ENCODE measurements at regions not wholly inside any gene's neighbourhood (a gene's known extent, or its start where the extent isn't known, plus 50 kb on each side); places are given as distances from the start of the nearest gene placed in this dataset.

DNA sequence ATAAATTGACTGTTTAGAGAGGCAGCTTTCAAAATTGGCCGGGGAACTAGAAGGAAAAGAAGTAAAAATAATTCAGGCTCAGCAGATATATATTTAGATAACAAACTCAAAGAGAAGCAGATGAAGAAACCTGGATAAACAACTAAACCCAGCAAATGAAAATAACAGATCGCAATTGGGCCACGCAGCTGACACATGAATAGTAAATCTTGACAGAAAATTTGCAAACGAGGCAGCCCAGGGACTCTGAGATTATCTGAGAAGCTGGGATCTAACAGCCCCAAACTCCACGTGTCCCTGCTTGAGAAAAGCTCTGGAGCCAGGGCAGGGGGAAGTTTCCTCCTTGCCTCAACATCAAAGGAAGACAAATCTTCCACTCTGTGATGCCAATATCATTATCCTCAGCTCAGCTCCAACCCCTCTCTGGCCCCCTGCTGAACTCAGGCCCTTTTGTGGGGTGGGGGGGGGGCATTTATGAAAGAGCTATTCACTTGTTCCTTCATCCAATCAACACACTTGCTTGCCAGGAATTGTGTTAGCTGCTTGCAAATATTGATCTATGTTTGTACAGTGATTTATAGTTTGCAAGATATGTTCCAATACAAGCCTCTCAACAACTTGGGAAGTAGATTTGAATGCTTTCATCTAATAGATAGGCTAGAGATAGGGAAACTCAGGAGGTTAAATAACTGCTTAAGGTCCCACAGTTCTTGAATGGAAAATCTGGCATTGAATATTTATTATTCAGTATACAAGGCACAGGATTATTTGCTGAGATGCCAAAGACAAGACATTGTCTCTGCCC, 72.5 kb upstream of the C11orf87 start:
- TF ChIP-seq, protein P1, sequence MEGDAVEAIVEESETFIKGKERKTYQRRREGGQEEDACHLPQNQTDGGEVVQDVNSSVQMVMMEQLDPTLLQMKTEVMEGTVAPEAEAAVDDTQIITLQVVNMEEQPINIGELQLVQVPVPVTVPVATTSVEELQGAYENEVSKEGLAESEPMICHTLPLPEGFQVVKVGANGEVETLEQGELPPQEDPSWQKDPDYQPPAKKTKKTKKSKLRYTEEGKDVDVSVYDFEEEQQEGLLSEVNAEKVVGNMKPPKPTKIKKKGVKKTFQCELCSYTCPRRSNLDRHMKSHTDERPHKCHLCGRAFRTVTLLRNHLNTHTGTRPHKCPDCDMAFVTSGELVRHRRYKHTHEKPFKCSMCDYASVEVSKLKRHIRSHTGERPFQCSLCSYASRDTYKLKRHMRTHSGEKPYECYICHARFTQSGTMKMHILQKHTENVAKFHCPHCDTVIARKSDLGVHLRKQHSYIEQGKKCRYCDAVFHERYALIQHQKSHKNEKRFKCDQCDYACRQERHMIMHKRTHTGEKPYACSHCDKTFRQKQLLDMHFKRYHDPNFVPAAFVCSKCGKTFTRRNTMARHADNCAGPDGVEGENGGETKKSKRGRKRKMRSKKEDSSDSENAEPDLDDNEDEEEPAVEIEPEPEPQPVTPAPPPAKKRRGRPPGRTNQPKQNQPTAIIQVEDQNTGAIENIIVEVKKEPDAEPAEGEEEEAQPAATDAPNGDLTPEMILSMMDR (IDR thresholded peaks at IDR 0.05), result no peak
- TF ChIP-seq POLR2AphosphoS5 (IDR thresholded peaks at IDR 0.05) (no peak), POLR2A (IDR thresholded peaks at IDR 0.05) (no peak), EP300 (IDR thresholded peaks at IDR 0.05) (no peak)

Measured in upper lobe of left lung (tissue), 4 donors.